ENCODE measurements at regions not wholly inside any gene's neighbourhood (a gene's known extent, or its start where the extent isn't known, plus 50 kb on each side); places are given as distances from the start of the nearest gene placed in this dataset.
"Not testable (repeated sequence)": the region's sequence is repeated elsewhere in the genome, so short reads cannot be mapped to it uniquely, and the experiment has no call there.

DNA sequence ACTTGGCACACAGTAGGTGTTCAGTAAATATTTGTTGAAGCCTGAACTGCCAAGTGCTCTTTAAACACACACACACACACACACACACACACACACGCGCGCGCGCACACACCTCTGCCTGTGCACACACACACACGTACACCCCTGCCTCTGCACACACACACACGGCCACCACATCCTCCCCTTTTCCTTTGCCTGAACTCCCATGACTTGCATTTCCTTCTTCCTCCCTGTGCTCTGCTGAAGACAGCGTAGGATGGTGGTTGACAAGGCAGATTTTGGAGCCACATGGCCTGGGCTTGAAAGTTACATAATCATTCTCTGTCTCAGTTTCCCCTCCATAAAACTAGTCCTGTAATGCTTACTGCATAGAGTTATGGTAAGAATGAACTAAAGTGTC is 712.3 kb downstream of the PTPRU start:
- no peak for DNase-seq

DNA sequence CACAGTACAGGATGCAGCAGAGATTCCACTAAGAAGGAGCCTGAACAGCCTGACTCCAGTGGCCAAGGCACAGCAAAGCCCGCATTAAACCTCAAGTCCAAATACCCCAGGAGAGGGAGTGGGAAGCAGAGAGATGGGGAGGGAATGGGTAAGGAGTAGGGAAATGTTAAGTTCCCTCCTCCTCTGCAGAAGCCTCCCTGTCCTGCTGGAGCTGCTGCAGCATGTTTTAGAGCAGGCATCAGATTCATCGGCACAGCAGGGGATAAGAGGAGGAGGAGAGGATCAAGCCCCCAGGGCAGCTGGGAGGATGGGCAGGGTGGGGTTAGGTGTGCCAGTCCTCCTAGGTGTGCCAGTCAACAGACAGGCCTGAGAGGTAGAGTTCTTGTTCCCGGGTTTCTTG is 709.7 kb downstream of the PTPRU start:
- DNase-seq = no peak

DNA sequence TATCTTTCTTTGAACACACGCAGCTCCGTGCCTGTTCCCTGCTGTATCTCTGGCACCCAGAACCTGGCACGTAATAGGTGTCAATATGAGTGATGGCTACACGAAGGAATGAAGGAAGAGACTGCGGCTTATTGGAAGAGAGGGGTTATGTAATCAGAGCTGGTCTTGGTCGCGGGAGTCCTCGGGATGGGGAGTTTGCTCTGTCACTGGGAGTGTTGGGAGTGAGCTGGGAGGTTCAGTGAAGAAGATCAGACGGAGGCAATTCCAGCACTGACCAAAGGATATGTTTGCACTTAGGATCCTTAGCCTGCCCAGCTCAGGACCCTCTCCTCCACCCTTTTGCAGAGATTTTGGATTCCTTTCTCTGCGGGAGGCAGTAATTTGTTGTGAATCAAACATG is 709.1 kb downstream of the PTPRU start:
- no peak for DNase-seq

- no peak for DNase-seq
Observed at GRCh38 chr1:29944253-29944905, 708.1 kb downstream of the PTPRU start.

DNA sequence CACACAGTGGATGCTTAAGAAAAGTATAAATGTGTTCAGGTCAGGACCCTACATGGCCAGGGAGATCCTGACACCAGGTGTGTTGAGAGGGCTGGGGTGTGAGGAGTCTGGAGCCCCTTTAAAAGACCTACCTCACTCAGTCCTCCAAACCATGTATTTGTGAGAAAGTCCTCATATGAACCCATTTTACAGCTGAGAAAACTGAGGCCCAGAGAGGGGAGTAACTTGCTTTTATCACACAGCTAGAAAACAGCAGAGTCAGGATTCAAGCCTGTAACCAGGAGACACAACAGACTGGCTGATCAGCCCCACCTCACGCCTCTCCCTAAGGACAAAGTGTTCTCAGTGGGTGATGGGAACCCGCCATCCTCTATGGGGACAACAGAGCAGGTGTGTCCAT is 706.7 kb downstream of the PTPRU start:
- DNase-seq = no peak

DNA sequence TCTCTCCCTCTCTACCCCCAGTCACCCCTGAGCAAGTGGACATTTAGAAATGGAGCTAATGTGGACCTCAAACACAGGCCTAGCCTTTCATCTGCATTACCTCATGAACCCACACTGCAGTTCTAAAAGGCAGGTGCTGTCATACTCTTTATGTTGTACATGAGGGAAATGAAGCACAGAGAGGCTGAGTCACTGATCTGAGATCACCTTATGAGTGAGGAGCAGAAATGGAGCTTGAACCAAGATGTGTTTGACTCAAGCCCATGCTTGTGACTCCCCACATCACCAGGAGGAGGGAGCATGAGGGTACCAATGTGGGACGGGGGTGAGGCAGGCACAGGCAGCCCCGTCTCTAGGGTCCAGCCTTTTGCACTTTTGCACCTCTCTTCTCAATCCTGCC is 702.8 kb downstream of the PTPRU start:
- DNase-seq = no peak

- no peak for DNase-seq
Observed at GRCh38 chr1:29937356-29937755, 701.0 kb downstream of the PTPRU start.

GRCh38 chr1:29936031-29936544 is 699.8 kb downstream of the PTPRU start:
- no peak for DNase-seq

DNA sequence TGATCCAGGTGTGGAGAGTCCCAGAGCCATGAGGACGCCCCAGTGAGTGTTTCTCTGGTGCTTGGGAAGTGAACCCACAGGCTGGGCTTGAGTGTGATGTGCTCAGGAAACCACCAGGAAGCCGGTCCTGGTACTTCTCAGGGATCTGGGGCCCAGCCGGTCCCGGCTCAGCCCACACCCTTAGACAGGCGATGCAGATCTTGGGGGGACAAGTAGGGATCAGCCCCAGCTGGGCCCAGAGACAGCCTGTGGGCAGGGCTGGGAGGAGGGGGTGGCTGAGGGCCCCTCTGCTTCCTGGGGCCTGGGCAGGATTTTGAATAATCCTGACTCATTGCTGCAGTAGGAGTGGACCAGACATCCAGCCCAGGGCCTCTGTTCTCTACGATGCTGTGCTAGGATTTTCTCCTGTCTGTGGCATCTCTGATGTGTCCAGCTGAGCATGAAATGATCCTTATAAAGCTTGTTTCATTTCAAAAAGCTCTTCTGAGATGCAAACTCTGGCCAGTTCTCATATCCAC is 698.0 kb downstream of the PTPRU start:
- DNase-seq = no peak

GRCh38 chr1:29933067-29933466 is 696.7 kb downstream of the PTPRU start:
- no peak for DNase-seq

DNA sequence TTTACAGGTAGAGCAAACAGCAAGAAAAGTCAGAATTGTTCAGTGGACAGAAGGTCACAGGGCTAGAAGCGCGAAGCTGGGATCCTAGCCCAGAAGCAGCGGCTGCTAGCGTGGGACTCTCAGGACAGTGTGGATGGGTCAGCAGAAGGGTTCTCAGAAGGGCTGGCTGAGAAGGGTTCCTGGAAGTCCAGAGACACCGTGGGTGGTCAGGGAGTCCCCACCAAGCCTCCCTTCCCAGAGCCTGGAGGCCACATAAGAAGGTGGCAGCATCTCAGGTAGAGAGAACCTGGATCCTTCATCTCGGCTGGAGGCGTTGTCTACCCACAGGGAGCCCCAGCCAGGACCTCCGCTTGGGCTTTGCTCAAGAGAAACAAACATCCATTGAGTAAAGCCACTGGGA is 696.3 kb downstream of the PTPRU start:
- DNase-seq = no peak

GRCh38 chr1:29931477-29932175 is 695.3 kb downstream of the PTPRU start:
- no peak for DNase-seq

- DNase-seq = no peak
Observed at GRCh38 chr1:29925058-29925457, 688.7 kb downstream of the PTPRU start.

- DNase-seq = no peak
Observed at GRCh38 chr1:29924017-29924431, 687.7 kb downstream of the PTPRU start.

DNA sequence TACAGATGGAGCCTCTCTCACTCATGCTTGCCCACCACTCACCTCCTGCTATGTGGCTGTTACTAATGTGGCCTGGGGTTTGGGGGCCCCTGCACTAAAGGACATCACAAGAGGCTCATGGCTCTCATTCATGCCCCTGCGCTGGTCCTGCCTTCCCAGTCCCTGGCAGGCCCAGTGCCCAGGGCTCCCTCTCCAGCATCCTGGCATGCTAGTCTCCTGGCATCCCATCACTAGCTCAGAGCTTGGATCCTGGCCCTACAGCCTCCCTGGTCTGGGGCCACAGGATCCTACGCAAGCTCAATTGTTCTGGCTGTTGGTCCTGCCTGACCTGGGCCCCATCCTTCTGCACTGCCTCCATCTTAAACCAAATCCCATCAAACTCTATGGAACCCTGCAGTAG is 685.4 kb downstream of the PTPRU start:
- DNase-seq = no peak

DNA sequence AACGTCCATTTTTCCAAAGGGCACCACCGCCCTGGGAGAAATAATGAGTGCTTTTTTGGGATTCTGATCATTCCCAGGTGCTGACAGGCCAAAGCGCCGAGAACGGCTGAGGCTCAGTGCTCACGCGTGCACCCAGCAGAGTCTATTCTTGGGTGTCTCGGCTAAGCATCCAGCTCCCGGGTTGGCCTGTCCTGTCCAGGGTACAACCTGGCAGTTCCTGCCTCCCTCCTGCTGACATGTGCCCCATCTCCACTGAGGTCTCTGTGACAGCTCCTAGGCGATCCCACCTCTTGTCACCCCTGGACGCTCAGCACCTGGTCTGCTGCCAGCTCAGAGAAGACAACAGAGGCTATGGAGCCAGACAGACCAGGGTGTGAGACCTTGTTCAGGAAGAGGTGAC is 684.5 kb downstream of the PTPRU start:
- DNase-seq = no peak

GRCh38 chr1:29920316-29920715 is 684.0 kb downstream of the PTPRU start:
- no peak for DNase-seq

- not testable (repeated sequence) for DNase-seq
Observed at GRCh38 chr1:29919041-29919440, 682.7 kb downstream of the PTPRU start.

DNA sequence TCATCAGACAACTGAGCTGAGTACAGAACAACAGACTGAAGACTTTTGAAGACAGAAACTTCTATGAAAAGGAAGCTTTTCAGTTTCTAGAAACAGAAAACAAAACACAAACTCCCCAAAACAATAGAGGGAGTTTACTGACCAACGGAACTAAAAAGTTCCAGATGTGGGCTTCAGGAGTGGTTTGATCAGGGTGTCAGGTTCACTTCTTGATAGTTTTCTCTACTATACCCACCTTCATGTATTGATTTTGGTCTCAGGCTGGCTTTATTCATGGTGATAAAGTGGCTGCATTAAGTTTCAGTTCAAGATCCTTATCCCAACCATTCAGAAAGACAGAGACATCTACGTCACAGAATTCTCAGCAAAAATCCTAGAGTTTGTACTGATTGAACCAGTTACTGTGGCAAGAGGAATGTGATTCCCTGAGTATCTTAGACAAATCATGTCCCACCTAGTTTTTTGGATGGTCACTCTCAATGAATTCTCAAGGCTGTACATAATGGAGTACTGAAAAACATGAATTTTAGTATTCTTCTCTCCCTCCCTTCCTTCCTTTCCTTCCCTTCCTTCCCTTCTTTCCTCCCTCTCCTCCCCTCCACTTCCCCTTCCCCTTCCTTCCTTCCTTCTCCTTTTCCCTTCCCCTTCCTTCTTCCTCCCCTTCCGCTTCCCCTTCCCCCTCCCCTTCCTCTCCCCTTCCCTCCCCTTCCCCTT is 680.5 kb downstream of the PTPRU start:
- no peak for DNase-seq

DNA sequence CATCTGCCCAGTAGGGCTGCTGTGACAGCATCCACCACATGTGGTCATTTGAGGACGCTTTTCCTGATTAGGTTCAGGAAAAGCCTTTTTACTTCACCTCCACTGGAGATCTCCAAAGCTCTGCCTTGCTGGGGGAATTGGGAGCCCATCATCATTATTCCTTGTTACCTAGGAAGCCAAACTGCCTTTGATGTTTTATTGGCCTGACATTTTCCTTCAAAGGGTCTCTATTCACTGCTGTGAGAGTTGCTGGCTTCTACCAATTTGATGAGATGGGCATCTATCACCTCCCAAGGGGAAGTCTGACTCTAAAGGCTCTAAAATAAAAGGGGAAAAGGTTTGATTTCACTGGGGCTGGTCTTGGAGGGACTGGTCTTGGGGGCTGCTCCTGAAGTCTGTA is 678.6 kb downstream of the PTPRU start:
- DNase-seq = no peak

DNA sequence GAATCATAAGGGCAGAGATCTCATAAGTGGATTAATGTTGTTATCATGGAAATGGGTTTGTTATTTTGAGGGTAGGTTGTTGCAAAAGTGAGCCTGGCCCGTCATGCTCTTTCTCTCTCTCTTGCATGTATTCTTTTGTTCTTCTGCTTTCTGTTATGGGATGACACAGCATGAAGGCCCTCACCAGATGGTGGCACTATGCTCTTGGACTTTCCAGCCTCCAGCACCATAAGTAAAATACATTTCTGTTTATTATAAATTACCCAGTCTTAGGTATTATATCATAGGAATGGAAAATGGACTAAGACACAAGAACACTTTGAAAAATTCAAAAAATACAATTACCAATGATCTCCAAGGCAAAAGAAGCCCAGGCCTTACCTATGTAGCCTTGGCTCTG is 676.1 kb downstream of the PTPRU start:
- DNase-seq = no peak

DNA sequence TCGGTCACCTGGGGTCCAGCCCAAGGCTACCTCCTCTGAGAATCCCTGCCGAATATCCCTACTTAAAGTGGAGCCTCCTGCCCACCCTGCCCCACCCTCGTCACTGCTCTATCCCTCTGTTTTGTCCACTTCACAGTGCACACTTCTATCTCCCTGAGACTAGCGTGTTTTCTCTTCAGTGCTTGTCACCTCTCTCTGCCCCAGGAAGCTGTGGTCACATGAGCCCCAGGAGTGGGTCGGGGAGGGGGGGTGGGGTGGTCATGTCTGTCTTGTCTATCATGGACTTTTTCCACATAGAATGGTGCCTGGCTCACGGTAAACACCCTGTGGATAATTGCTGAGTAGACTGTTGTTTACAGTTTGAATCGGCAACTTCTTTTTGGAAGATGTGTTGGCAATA is 673.6 kb downstream of the PTPRU start:
- DNase-seq = no peak

- no peak for DNase-seq
Observed at GRCh38 chr1:29907596-29907995, 671.3 kb downstream of the PTPRU start.

GRCh38 chr1:29906927-29907326 is 670.6 kb downstream of the PTPRU start:
- no peak for DNase-seq
